Stomach smooth muscle (tissue), 2 donors: ENCODE measurements at regions not wholly inside any gene's neighbourhood (a gene's known extent, or its start where the extent isn't known, plus 50 kb on each side); places are given as distances from the start of the nearest gene placed in this dataset.

Experiments used
- H3K27ac ChIP-seq: one replicate; pipeline ENCODE4 v1.7.0; 2013; ENCODE audit warnings: mild to moderate bottlenecking, low read length, inconsistent platforms
- H3K27me3 ChIP-seq, 2 donors: one replicate each; pipeline ENCODE4 v1.7.0; 2013; ENCODE audit warnings: low read length in 2 of 2; ENCODE audit not compliant: insufficient read depth in 2 of 2, control insufficient read depth in 1 of 2
- H3K36me3 ChIP-seq, 2 donors: one replicate each; pipeline ENCODE4 v1.7.0; 2013; ENCODE audit warnings: low read length in 2 of 2; ENCODE audit not compliant: control insufficient read depth in 2 of 2, insufficient read depth in 2 of 2
- H3K4me1 ChIP-seq: one replicate; pipeline ENCODE4 v1.7.0; 2013; ENCODE audit warnings: low read length; ENCODE audit not compliant: control insufficient read depth, insufficient read depth
- H3K4me3 ChIP-seq, 2 donors: one replicate each; pipeline ENCODE4 v1.7.0; 2013; ENCODE audit warnings: low read length in 2 of 2
- H3K9ac ChIP-seq, 2 donors: one replicate each; pipeline ENCODE4 v1.7.0; 2013; ENCODE audit warnings: low read length in 2 of 2, mild to moderate bottlenecking in 1 of 2
- H3K9me3 ChIP-seq, 2 donors: one replicate each; pipeline ENCODE4 v1.7.0; 2013; ENCODE audit warnings: low read length in 2 of 2; ENCODE audit not compliant: control insufficient read depth in 2 of 2
- donor health status: healthy.
- donor health status: Pancreatic carcinoma.

DNA sequence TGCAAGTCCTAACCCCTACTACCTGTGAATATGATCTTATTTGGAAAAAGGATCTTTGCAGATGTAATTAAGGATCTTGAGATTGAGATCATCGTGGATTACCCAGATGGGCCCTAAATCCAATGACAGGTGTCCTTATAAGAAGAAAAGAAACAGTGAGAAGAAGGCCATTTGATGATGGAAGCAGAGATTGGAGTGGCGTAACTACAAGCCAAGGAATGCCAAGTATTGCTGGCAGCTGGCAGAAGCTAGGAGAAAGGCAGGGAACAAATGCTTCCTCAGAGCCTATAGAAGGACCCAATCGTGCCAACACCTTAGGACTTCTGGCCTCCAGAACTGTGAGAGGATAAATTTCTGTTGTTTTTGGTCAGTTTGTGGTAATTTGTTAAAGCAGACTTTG is 70.1 kb upstream of the PALM2AKAP2 start:
- no peak overlapping the region for H3K27ac ChIP-seq
- no peaks in the 10 kb centered on the region for H3K36me3 ChIP-seq
- H3K4me3 ChIP-seq: no peak overlapping the region
- no peaks in the 10 kb centered on the region for H3K9me3 ChIP-seq
- no peaks in the 10 kb centered on the region for H3K27me3 ChIP-seq
- no peak overlapping the region for H3K9ac ChIP-seq
- H3K4me1 ChIP-seq: peaks cover 10% of the 10 kb centered on the region

DNA sequence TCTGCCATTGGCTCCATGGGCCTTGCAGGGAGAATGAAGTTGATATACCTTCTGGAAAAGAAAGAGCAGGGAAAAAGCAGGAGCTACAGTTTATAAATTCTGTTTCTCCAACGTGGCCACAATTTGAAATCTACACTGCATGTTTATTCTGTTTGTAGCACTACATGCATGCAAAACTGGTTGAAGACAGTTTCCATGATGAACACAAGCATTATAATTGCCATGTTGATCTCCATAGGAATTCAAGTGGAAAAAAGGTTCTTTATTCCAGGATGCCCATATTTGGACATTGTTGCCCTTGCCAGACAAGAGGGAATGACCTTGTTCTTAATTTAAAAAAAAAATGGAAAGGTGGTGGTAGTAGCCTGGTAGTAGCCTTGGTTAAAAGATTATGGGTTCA is 69.2 kb upstream of the PALM2AKAP2 start:
- Histone ChIP-seq H3K9ac (no peak overlapping the region), H3K9me3 (no peaks in the 10 kb centered on the region), H3K36me3 (no peaks in the 10 kb centered on the region), H3K27ac (no peak overlapping the region), H3K4me1 (peaks cover 10% of the 10 kb centered on the region), H3K4me3 (no peak overlapping the region), H3K27me3 (no peaks in the 10 kb centered on the region)

DNA sequence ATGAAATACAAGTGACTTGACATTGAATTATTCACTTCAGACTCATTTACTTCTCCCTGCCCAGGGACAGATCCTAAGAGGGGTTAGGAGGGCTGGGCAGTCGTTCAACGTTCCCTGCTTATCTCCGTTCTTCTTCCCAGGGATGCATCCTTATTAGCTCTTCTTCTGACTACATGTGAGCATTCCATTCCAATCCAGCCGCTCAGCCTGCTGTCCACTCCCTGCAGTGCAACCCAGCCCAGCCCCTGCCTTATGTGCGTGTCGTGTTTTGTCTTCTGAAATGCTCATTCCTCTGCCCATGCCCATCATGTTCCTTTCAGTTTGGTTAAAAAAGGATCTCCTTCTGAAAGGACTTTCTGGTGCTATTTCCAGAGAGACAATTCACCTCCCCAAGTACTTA is 64.7 kb upstream of the PALM2AKAP2 start:
- no peak overlapping the region for H3K27ac ChIP-seq
- H3K9ac ChIP-seq: no peak overlapping the region
- H3K4me1 ChIP-seq: no peaks in the 10 kb centered on the region
- H3K9me3 ChIP-seq: no peaks in the 10 kb centered on the region
- no peak overlapping the region for H3K4me3 ChIP-seq
- H3K36me3 ChIP-seq: no peaks in the 10 kb centered on the region
- H3K27me3 ChIP-seq: no peaks in the 10 kb centered on the region

DNA sequence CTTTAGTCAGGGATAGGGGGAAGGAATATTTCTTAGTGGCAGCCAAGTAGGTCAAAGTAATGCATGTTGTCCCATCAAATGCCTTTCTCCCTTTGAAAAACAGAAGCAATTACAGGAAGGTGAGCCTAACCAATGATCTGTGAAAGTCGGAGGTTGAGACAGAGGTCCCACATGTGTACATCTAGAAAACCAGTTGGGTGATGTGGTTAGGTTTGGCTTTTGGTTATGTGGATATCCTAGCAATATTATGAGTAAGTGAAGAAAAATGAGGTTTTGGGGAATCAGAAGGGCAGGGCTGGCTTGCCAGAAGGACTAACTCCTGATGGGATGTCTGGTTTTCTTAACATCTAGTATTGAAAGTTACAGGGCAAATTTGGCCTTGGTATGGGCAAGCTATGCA is 63.4 kb upstream of the PALM2AKAP2 start:
- Histone ChIP-seq H3K4me1 (no peaks in the 10 kb centered on the region), H3K9me3 (no peaks in the 10 kb centered on the region), H3K27ac (no peak overlapping the region), H3K9ac (no peak overlapping the region), H3K36me3 (no peaks in the 10 kb centered on the region), H3K27me3 (no peaks in the 10 kb centered on the region), H3K4me3 (no peak overlapping the region)

DNA sequence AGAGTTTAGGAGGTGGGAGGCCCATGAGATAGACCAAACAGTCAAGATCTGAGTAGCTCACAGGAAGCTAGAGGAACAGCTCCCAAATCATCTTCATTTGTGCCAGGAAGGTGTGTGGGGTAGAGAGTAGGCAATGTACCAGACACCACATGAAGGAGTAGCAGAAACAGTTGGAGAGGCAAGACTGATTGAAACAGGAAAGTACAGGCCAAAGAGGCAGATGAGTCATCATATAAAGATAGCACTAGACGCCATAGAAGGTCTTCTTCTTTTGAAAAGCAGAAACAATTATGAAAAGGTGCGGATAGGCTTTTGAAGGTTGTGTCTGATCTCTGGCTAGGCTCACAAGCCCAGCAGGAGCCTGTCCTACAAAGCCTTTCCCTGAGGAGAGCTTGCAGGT is 62.7 kb upstream of the PALM2AKAP2 start:
- Histone ChIP-seq H3K27ac (no peak overlapping the region), H3K9ac (no peak overlapping the region), H3K36me3 (no peaks in the 10 kb centered on the region), H3K4me3 (no peak overlapping the region), H3K4me1 (no peaks in the 10 kb centered on the region), H3K9me3 (no peaks in the 10 kb centered on the region), H3K27me3 (no peaks in the 10 kb centered on the region)

DNA sequence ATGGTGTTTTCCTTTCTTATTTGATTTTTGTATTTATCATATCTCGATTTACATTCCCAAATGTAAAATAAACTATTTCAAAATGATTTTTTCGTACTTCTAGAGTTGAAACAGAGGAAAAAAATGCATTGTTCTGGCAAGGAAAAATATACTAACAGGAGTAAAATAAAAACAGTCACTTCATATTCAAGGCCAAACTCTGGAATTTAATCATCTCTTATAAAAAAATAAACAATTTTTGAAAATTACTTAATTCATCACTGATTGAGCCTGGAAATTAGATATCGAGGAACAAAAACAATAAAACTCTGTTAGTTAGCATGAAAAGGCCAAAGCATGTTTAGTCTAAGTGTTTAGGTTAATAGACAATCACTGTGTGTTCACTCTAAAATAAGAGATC is 61.1 kb upstream of the PALM2AKAP2 start:
- H3K9ac ChIP-seq: no peak overlapping the region
- H3K9me3 ChIP-seq: no peaks in the 10 kb centered on the region
- H3K36me3 ChIP-seq: no peaks in the 10 kb centered on the region
- no peak overlapping the region for H3K27ac ChIP-seq
- H3K4me1 ChIP-seq: no peaks in the 10 kb centered on the region
- no peaks in the 10 kb centered on the region for H3K27me3 ChIP-seq
- no peak overlapping the region for H3K4me3 ChIP-seq

DNA sequence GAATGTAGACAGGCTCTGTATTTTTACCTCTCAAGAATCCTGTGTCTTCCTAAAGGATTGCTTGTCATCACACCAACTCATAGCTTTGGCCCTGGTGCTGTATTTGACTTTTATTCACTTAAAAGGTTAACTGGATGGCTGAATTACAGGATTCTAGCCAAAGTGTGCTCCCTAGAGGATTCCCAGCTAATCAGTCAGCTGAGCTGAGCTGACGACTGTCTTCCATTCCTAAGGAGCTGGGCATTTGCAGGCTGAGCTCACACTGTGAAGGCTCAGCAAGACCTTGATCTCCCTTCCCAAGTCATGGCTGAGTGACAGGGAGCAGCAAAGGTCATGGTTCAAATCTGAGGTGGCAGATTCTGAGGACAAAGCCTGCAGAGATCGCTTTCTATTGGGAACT is 59.0 kb upstream of the PALM2AKAP2 start:
- H3K36me3 ChIP-seq: no peaks in the 10 kb centered on the region
- no peak overlapping the region for H3K9ac ChIP-seq
- H3K4me3 ChIP-seq: no peak overlapping the region
- no peaks in the 10 kb centered on the region for H3K9me3 ChIP-seq
- H3K4me1 ChIP-seq: no peaks in the 10 kb centered on the region
- H3K27me3 ChIP-seq: no peaks in the 10 kb centered on the region
- no peak overlapping the region for H3K27ac ChIP-seq

DNA sequence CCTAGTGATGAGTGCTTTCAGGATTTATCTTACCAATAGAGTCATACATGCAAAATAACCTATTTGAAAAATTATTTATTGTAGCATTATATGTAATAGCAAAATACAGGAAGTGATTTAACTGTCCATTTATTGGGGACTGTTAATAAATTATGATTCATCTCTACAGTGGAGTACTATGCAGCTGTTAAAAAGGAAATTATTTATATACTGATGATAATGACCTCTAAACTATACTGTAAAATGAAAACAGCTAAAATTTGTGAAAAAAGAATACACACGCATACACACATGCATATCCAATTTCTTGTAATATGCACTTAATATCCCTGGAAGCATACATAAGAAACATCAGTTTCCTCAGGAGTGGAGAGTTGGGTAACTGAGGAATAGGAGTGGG is 58.0 kb upstream of the PALM2AKAP2 start:
- H3K9ac ChIP-seq: no peak overlapping the region
- H3K4me3 ChIP-seq: no peak overlapping the region
- peaks cover 0 to 3% of the 10 kb centered on the region in 2 donors for H3K27me3 ChIP-seq
- H3K4me1 ChIP-seq: no peaks in the 10 kb centered on the region
- no peak overlapping the region for H3K27ac ChIP-seq
- no peaks in the 10 kb centered on the region for H3K9me3 ChIP-seq
- no peaks in the 10 kb centered on the region for H3K36me3 ChIP-seq

DNA sequence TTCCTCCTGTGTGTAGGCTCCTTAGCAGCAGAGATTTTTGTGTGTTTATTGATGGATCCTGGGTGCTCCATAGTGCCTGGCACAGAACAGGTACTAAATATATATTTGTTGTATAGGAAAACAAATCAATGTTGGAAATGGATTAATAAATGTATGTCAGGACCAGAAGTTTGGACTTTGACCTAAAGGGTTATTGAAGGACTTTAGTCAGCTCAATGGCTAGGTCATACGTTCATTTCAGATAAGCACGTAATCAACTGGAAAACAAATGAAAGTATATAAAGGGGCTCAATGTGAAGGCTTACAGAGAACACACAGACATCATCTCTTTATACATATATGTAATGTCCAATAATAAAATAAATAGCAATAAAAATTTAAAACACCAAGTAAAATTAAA is 56.2 kb upstream of the PALM2AKAP2 start:
- H3K9me3 ChIP-seq: no peaks in the 10 kb centered on the region
- H3K27ac ChIP-seq: no peak overlapping the region
- H3K36me3 ChIP-seq: no peaks in the 10 kb centered on the region
- peaks cover 0 to 3% of the 10 kb centered on the region in 2 donors for H3K27me3 ChIP-seq
- H3K4me1 ChIP-seq: no peaks in the 10 kb centered on the region
- H3K9ac ChIP-seq: no peak overlapping the region
- no peak overlapping the region for H3K4me3 ChIP-seq

DNA sequence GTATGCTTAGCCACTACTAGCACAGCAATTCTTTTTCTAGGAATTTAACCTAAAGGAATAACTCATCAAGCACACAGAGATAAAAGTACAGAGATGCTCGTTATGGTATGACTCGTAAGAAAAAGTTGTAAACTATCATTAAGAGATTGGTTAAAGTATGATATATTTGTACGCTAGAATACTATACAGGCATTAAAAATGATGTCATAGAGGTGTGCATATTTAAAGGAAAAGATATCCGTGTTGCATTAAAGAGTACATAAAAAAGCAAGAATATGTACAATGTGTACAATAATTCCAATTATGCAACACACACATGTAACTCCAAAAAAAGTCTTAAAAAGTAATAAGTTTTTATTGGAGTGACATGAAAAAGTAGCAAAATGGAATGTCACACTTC is 54.5 kb upstream of the PALM2AKAP2 start:
- H3K27me3 ChIP-seq: peaks cover 0 to 3% of the 10 kb centered on the region in 2 donors

DNA sequence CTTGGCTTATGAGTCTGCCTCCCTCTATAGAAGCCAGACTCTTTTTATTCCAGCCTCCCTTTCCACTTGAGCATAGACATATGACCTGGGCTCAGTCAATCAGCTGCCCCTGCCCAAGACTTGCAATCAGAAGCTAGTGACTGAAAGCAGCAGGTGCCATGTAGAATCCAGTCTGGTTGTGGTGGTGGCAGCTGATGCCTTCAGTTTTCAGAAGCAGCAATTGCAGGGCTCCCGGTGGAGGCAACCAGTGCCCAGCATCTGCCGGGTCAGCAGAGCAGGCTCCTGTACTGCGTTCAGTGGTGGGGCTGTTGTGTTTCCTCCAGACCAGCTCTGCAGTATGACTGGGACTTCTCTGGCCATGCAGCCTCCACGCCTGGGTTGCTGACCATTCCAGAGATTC is 53.9 kb upstream of the PALM2AKAP2 start:
- no peaks in the 10 kb centered on the region for H3K36me3 ChIP-seq
- no peaks in the 10 kb centered on the region for H3K9me3 ChIP-seq
- H3K27me3 ChIP-seq: peaks cover 0 to 3% of the 10 kb centered on the region in 2 donors
- H3K4me3 ChIP-seq: no peak overlapping the region
- no peak overlapping the region for H3K27ac ChIP-seq
- no peaks in the 10 kb centered on the region for H3K4me1 ChIP-seq
- H3K9ac ChIP-seq: no peak overlapping the region

More for the DNA sequence above, 54.5 kb upstream of the PALM2AKAP2 start:
- Histone ChIP-seq H3K4me1 (no peaks in the 10 kb centered on the region), H3K4me3 (no peak overlapping the region), H3K36me3 (no peaks in the 10 kb centered on the region), H3K27ac (no peak overlapping the region), H3K9ac (no peak overlapping the region), H3K9me3 (no peaks in the 10 kb centered on the region)
